ENCODE measurements at regions not wholly inside any gene's neighbourhood (a gene's known extent, or its start where the extent isn't known, plus 50 kb on each side); places are given as distances from the start of the nearest gene placed in this dataset.

GRCh38 chr22:34096770-34097169 lies 176.5 kb upstream of the LARGE1 start:
- TF ChIP-seq CTCF (IDR thresholded peaks at IDR 0.05) (no peak), POLR2A (IDR thresholded peaks at IDR 0.05) (no peak)

Data from body of pancreas (tissue), 4 donors.